H1 (cell line): ENCODE measurements at regions not wholly inside any gene's neighbourhood (a gene's known extent, or its start where the extent isn't known, plus 50 kb on each side); places are given as distances from the start of the nearest gene placed in this dataset.
A peak's percentile ranks its signal among the peaks of the same experiment; 100 is the strongest.

ENCODE experiments used
- CTCF ChIA-PET: fragments of 300-600 bp; sonication (Branson Sonifier 250); formaldehyde crosslinking; loops from one replicate; lab custom pipeline; 2021; ENCODE audit not compliant: partially characterized antibody; lab: Charles Lee
- POLR2A ChIA-PET: fragments of 300-600 bp; sonication (Branson Sonifier 250); formaldehyde crosslinking; loops from one replicate; lab custom pipeline; 2021; ENCODE audit warnings: inconsistent platforms; ENCODE audit not compliant: partially characterized antibody; lab: Charles Lee
- DNase-seq, 2 experiments: peaks; one replicate each; pipeline versions ENCODE4 v3.0.0 to v3.0.0-alpha.2; 2010 to 2022; ENCODE audit warnings: low spot score in 2 of 2, low read depth in 1 of 2, mixed read lengths in 1 of 2
- FAIRE-seq: peaks from 2 replicates; lab custom pipeline; 2011; peaks lifted over from hg19 to GRCh38; lab: Jason Lieb, UNC
- H2AFZ ChIP-seq: 2 replicates; pipeline ENCODE4 v1.8.1; 2012; ENCODE audit warnings: low read length, inconsistent platforms
- H2AK5ac ChIP-seq: 2 replicates; pipeline ENCODE4 v1.6.1; 2013; ENCODE audit warnings: low read depth, low read length
- H2BK120ac ChIP-seq: replicated peaks from 2 replicates; pipeline ENCODE3; 2013; ENCODE audit warnings: low read depth, low read length, inconsistent platforms
- H2BK12ac ChIP-seq: 2 replicates; pipeline ENCODE4 v1.6.1; 2013; ENCODE audit warnings: low read depth, low read length
- H2BK15ac ChIP-seq: 2 replicates; pipeline ENCODE4 v1.6.1; 2013; ENCODE audit warnings: low read length
- H2BK20ac ChIP-seq: 2 replicates; pipeline ENCODE4 v1.6.1; 2013; ENCODE audit warnings: low read length
- H2BK5ac ChIP-seq: 2 replicates; pipeline ENCODE4 v1.6.1; 2013; ENCODE audit warnings: low read depth, low read length
- H3K14ac ChIP-seq: 2 replicates; pipeline ENCODE4 v1.6.1; 2013; ENCODE audit warnings: inconsistent platforms; ENCODE audit not compliant: insufficient read length
- H3K18ac ChIP-seq: 2 replicates; pipeline ENCODE4 v1.6.1; 2013; ENCODE audit warnings: low read length; ENCODE audit errors: extremely low read depth
- H3K23ac ChIP-seq: 2 replicates; pipeline ENCODE4 v1.6.1; 2013; ENCODE audit warnings: inconsistent platforms; ENCODE audit not compliant: insufficient read length
- H3K23me2 ChIP-seq: 2 replicates; pipeline ENCODE4 v1.6.1; 2013; ENCODE audit warnings: low read depth, low read length
- H3K27ac ChIP-seq: 2 replicates; pipeline ENCODE4 v1.6.1; 2011; ENCODE audit warnings: low read depth, low read length, inconsistent platforms
- H3K27me3 ChIP-seq, 4 experiments: replicated peaks in 1 of 4; 1 replicate in 1 of 4; 2 replicates in 3 of 4; pipeline versions ENCODE4 v1.6.1 to v1.8.1; 2011 to 2013; ENCODE audit warnings: low read length in 3 of 4, mild to moderate bottlenecking in 3 of 4, inconsistent platforms in 2 of 4, mixed read lengths in 2 of 4, moderate library complexity in 1 of 4; ENCODE audit not compliant: control insufficient read depth in 3 of 4, insufficient read depth in 3 of 4; ENCODE audit errors: extremely low read depth in 1 of 4
- H3K36me3 ChIP-seq, 4 experiments: 2 replicates each; pipeline versions ENCODE4 v1.6.1 to v1.8.1; 2011 to 2013; ENCODE audit warnings: mild to moderate bottlenecking in 4 of 4, low read length in 3 of 4, moderate library complexity in 2 of 4, control low read depth in 1 of 4, inconsistent platforms in 1 of 4; ENCODE audit not compliant: insufficient read depth in 4 of 4, control insufficient read depth in 2 of 4
- H3K4ac ChIP-seq: replicated peaks from 2 replicates; pipeline ENCODE3; 2013; ENCODE audit warnings: low read length, low read depth, mixed read lengths, inconsistent platforms; ENCODE audit not compliant: insufficient read length
- H3K4me1 ChIP-seq, 4 experiments: replicated peaks in 1 of 4; 1 replicate in 1 of 4; 2 replicates in 3 of 4; pipeline versions ENCODE4 v1.6.1 to v1.8.1; 2011 to 2013; ENCODE audit warnings: low read length in 3 of 4, inconsistent platforms in 2 of 4, mixed read lengths in 1 of 4; ENCODE audit not compliant: insufficient read depth in 4 of 4, control insufficient read depth in 3 of 4
- H3K4me2 ChIP-seq, 2 experiments: 2 replicates each; pipeline versions ENCODE4 v1.6.1 to v1.8.1; 2011 to 2013; ENCODE audit warnings: low read depth in 2 of 2, low read length in 2 of 2, control low read depth in 1 of 2, inconsistent platforms in 1 of 2, mild to moderate bottlenecking in 1 of 2; ENCODE audit not compliant: insufficient read depth in 1 of 2
- H3K4me3 ChIP-seq, 4 experiments: fragments of 200-600, 300-600 bp in 1 of 4; sonication (generic), shearing (Covaris generic), sonication (Bioruptor Twin) in 1 of 4; 2 replicates each; pipeline versions ENCODE4 v1.5.1 to v1.8.1; 2011 to 2016; ENCODE audit warnings: low read length in 4 of 4, low read depth in 3 of 4, control low read depth in 2 of 4, inconsistent platforms in 2 of 4, mild to moderate bottlenecking in 2 of 4, mixed read lengths in 1 of 4, moderate library complexity in 1 of 4; ENCODE audit not compliant: insufficient read depth in 2 of 4; ENCODE audit errors: extremely low read depth in 1 of 4
- H3K56ac ChIP-seq: replicated peaks from 2 replicates; pipeline ENCODE3; 2013; ENCODE audit warnings: low read depth, mild to moderate bottlenecking, mixed read lengths, low read length, inconsistent platforms; ENCODE audit not compliant: insufficient read length
- H3K79me1 ChIP-seq: 2 replicates; pipeline ENCODE4 v1.6.1; 2013; ENCODE audit warnings: low read depth, low read length, control low read depth
- H3K79me2 ChIP-seq, 2 experiments: 2 replicates each; pipeline versions ENCODE4 v1.6.1 to v1.8.1; 2012 to 2013; ENCODE audit warnings: low read length in 2 of 2, mild to moderate bottlenecking in 2 of 2, inconsistent platforms in 1 of 2; ENCODE audit not compliant: insufficient read depth in 2 of 2, control insufficient read depth in 1 of 2
- H3K9ac ChIP-seq, 4 experiments: replicated peaks in 1 of 4; 1 replicate in 1 of 4; 2 replicates in 3 of 4; pipeline versions ENCODE4 v1.6.1 to v1.8.1; 2011 to 2013; ENCODE audit warnings: low read depth in 3 of 4, low read length in 3 of 4, control low read depth in 2 of 4, mild to moderate bottlenecking in 2 of 4, moderate library complexity in 2 of 4, inconsistent platforms in 1 of 4; ENCODE audit errors: extremely low read depth in 1 of 4
- H3K9me3 ChIP-seq, 2 experiments: 2 replicates each; pipeline versions ENCODE4 v1.6.1 to v1.8.1; 2012 to 2013; ENCODE audit warnings: mild to moderate bottlenecking in 2 of 2, moderate library complexity in 2 of 2, control low read depth in 1 of 2, inconsistent platforms in 1 of 2, low read depth in 1 of 2, low read length in 1 of 2, mixed read lengths in 1 of 2; ENCODE audit not compliant: insufficient read depth in 2 of 2
- H4K20me1 ChIP-seq, 2 experiments: replicated peaks in 1 of 2; 2 replicates each; pipeline versions ENCODE3 to v1.8.1; 2011 to 2013; ENCODE audit warnings: inconsistent platforms in 2 of 2, low read length in 2 of 2, mild to moderate bottlenecking in 1 of 2; ENCODE audit not compliant: insufficient read depth in 2 of 2, control insufficient read depth in 1 of 2
- H4K5ac ChIP-seq: 2 replicates; pipeline ENCODE4 v1.6.1; 2013; ENCODE audit warnings: low read length, low read depth, mixed read lengths, inconsistent platforms; ENCODE audit not compliant: insufficient read length
- H4K8ac ChIP-seq: 2 replicates; pipeline ENCODE4 v1.8.0; 2013; ENCODE audit warnings: mild to moderate bottlenecking, moderate library complexity, low read length, inconsistent platforms; ENCODE audit not compliant: insufficient read depth; ENCODE audit errors: extremely low read depth
- H4K91ac ChIP-seq: replicated peaks from 2 replicates; pipeline ENCODE3; 2013; ENCODE audit warnings: low read length, mixed read lengths, inconsistent platforms; ENCODE audit not compliant: insufficient read length
- ATF2 ChIP-seq: IDR thresholded peaks from 2 replicates; pipeline ENCODE4 v1.6.1; 2012; ENCODE audit warnings: low read length, inconsistent platforms
- CREB1 ChIP-seq: IDR thresholded peaks from 2 replicates; pipeline ENCODE4 v1.6.1; 2012; ENCODE audit warnings: inconsistent platforms
- EGR1 ChIP-seq: IDR thresholded peaks from 2 replicates; pipeline ENCODE4 v1.6.1; 2011; ENCODE audit warnings: low read depth, low read length, borderline replicate concordance
- FOSL1 ChIP-seq: IDR thresholded peaks from 2 replicates; pipeline ENCODE4 v1.6.1; 2011; ENCODE audit warnings: mild to moderate bottlenecking, low read depth, low read length, moderate library complexity; ENCODE audit not compliant: insufficient read depth
- KDM1A ChIP-seq: fragments of 200-600, 300-600 bp; sonication (generic); IDR thresholded peaks from 2 replicates; pipeline ENCODE4 v1.7.1; 2016; ENCODE audit warnings: mild to moderate bottlenecking, low read length, borderline replicate concordance
- SIRT6 ChIP-seq: IDR thresholded peaks from one replicate; pipeline ENCODE4 v1.7.1; 2012; ENCODE audit warnings: low read length, inconsistent platforms
- SP4 ChIP-seq: IDR thresholded peaks from 2 replicates; pipeline ENCODE4 v1.6.1; 2012; ENCODE audit warnings: low read length, inconsistent platforms
- TAF7 ChIP-seq: optimal IDR thresholded peaks from 2 replicates; pipeline ENCODE3; 2011; ENCODE audit warnings: low read depth, mild to moderate bottlenecking, inconsistent platforms, low read length, moderate library complexity, borderline replicate concordance
- WGBS, 2 experiments: shearing (Covaris generic) in 1 of 2; methylation state at CpG; one replicate each; pipeline versions ENCODE4 v1.1.6 to v1.1.7; 2013 to 2015; ENCODE audit warnings: low lambda C conversion rate in 2 of 2, mixed read lengths in 2 of 2, inconsistent platforms in 1 of 2, low coverage in 1 of 2, missing lambda C conversion rate in 1 of 2; ENCODE audit not compliant: insufficient replicate concordance in 2 of 2, insufficient coverage in 1 of 2, insufficient read length in 1 of 2; ENCODE audit errors: extremely low coverage in 1 of 2, missing lambda C conversion rate in 1 of 2; 5-methylcytosine and 5-hydroxymethylcytosine counted together

DNA sequence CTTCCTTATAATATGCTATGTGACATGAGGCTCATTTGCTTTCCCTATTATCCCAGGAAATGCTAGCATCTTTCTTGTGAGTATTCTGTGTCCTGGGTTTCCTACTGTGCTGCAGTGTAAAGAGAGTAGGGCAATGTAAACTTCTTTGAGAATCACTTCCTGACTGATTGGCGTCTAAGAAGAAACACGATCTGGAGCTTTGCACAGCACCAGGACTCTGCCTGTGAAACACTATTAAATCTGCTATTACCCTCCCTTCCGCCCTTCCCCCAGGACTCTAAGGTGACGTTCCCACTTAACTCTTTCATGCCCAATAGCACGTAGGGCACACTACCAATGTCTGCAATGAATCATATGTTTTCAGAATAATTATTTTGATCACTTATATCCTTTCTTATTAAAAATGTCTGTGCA is 607.3 kb upstream of the CITED2 start:
- Histone ChIP-seq H3K4me3 (peak overlapping the region in 1 of 4 experiments; percentile 17; a peak in 1 of 8 replicates), H3K36me3 (no peaks in the 10 kb centered on the region), H3K4me2 (peak overlapping the region; percentile 49 to 58; a peak in 3 of 4 replicates), H2BK120ac (peak overlapping the region; percentile 6), H2BK5ac (no peak overlapping the region), H2AFZ (peak overlapping the region; percentile 51; the same call in 1 of the 2 replicates), H3K27me3 (no peaks in the 10 kb centered on the region), H3K9me3 (no peaks in the 10 kb centered on the region), H3K27ac (no peak overlapping the region), H2AK5ac (no peak overlapping the region), H3K14ac (no peak overlapping the region), H3K79me1 (no peaks in the 10 kb centered on the region), H3K18ac (no peak overlapping the region; the same call in 1 of the 2 replicates), H4K8ac (no peak overlapping the region), H3K23me2 (no peaks in the 10 kb centered on the region; the same call in 1 of the 2 replicates), H4K20me1 (no peaks in the 10 kb centered on the region), H4K91ac (no peak overlapping the region), H3K4me1 (peaks cover 0 to 13% (median 6%) of the 10 kb centered on the region in 4 experiments; a peak in 5 of 7 replicates), H2BK20ac (peak overlapping the region; percentile 82; the same call in 1 of the 2 replicates), H3K23ac (no peak overlapping the region), H3K79me2 (no peaks in the 10 kb centered on the region), H3K9ac (no peak overlapping the region), H4K5ac (no peak overlapping the region), H2BK12ac (no peak overlapping the region), H3K56ac (no peak overlapping the region), H3K4ac (no peak overlapping the region), H2BK15ac (no peak overlapping the region)
- WGBS, 2 experiments, result 15% methylated on average over 5 of the region's 5 CpGs; no CpG with 5 or more reads in 1 of the 2 experiments
- ChIA-PET CTCF (interaction anchor here (0.7 kb wide), 1 partner anchor 455 kb away, joined by 3 read pairs; no protein-coding TSS in a partner anchor), POLR2A (interaction anchor here (1.7 kb wide), 1 partner anchor 607 kb away, joined by 5 read pairs; the partner anchor contains the start of gene CITED2)
- DNase-seq (no peak), FAIRE-seq (no peak)
- TF ChIP-seq SIRT6, result no peak
- TF ChIP-seq KDM1A, result no peak
- no peak for TF ChIP-seq TAF7
- TF ChIP-seq ATF2, result 0 out of 2 replicates have a peak, but pooled peaks have one; percentile 70
- TF ChIP-seq SP4, result no peak
- no peak for TF ChIP-seq EGR1
- TF ChIP-seq FOSL1, result no peak
- peak; percentile 75 for TF ChIP-seq CREB1
